ENCODE measurements at regions not wholly inside any gene's neighbourhood (a gene's known extent, or its start where the extent isn't known, plus 50 kb on each side); places are given as distances from the start of the nearest gene placed in this dataset.

DNA sequence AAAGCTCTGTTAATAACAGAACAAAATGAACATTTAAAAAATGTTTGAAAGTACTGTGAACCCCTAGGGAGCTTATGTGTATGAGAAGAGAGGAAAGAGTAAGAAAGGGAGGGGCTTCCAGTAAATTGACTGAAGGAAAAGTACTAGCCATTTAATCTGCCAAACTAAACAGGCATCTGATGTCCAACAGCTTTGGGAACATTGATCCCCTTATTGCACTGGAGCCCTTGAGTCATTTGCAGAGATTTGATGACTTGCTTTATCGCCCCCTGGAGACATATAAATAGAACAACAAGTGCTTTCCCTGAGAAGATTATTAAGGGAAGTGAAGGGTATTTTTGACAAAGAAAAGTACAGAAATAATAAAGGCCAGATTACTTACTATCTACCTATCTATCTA is 319.3 kb upstream of the NOVA1 start:
- no peak for TF ChIP-seq ZNF274 (IDR thresholded peaks at IDR 0.05; ENCODE audit: low read depth, low read length)
- TF ChIP-seq SUZ12 (IDR thresholded peaks at IDR 0.05; ENCODE audit: extremely low read depth, insufficient read depth, insufficient read length): no peak
